ENCODE measurements at regions not wholly inside any gene's neighbourhood (a gene's known extent, or its start where the extent isn't known, plus 50 kb on each side); places are given as distances from the start of the nearest gene placed in this dataset.

DNA sequence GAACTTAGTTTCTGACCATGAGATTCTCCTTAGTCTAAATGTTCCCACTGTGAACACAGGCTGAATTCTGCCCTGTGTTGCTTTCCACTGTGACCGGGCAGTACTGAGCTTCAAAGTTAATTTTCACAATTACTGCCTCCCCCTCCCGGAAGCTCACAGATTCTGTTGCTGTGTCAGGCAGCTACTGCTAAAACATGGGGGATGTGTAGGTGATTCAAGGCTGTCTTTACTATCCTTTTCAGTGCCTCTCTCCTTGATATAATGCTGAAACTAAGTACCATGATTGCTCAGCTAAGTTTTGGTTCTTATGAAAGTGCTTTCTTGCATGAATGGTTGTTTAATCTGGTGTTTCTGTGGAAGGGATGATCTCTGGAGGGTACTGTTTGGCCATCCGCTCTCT, 428.3 kb upstream of the NOVA1 start:
- TF ChIP-seq MZF1 (tag by site-specific recombination; IDR thresholded peaks at IDR 0.05; ENCODE audit: borderline replicate concordance) (no peak), MYNN (tag by site-specific recombination; IDR thresholded peaks at IDR 0.05; ENCODE audit: borderline replicate concordance) (no peak), ZNF571 (tag by site-specific recombination; IDR thresholded peaks at IDR 0.05) (no peak), ZNF133 (tag by site-specific recombination; IDR thresholded peaks at IDR 0.05) (no peak), PRDM1 (tag by site-specific recombination; IDR thresholded peaks at IDR 0.05) (no peak)
- TF ChIP-seq, protein P1, sequence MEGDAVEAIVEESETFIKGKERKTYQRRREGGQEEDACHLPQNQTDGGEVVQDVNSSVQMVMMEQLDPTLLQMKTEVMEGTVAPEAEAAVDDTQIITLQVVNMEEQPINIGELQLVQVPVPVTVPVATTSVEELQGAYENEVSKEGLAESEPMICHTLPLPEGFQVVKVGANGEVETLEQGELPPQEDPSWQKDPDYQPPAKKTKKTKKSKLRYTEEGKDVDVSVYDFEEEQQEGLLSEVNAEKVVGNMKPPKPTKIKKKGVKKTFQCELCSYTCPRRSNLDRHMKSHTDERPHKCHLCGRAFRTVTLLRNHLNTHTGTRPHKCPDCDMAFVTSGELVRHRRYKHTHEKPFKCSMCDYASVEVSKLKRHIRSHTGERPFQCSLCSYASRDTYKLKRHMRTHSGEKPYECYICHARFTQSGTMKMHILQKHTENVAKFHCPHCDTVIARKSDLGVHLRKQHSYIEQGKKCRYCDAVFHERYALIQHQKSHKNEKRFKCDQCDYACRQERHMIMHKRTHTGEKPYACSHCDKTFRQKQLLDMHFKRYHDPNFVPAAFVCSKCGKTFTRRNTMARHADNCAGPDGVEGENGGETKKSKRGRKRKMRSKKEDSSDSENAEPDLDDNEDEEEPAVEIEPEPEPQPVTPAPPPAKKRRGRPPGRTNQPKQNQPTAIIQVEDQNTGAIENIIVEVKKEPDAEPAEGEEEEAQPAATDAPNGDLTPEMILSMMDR (tag by site-specific recombination; IDR thresholded peaks at IDR 0.05) = no peak
- TF ChIP-seq, protein P2, sequence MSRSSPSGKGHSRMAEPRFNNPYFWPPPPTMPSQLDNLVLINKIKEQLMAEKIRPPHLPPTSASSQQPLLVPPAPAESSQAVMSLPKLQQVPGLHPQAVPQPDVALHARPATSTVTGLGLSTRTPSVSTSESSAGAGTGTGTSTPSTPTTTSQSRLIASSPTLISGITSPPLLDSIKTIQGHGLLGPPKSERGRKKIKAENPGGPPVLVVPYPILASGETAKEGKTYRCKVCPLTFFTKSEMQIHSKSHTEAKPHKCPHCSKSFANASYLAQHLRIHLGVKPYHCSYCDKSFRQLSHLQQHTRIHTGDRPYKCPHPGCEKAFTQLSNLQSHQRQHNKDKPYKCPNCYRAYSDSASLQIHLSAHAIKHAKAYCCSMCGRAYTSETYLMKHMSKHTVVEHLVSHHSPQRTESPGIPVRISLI (tag by site-specific recombination; IDR thresholded peaks at IDR 0.05) = no peak
- TF ChIP-seq, protein P3, sequence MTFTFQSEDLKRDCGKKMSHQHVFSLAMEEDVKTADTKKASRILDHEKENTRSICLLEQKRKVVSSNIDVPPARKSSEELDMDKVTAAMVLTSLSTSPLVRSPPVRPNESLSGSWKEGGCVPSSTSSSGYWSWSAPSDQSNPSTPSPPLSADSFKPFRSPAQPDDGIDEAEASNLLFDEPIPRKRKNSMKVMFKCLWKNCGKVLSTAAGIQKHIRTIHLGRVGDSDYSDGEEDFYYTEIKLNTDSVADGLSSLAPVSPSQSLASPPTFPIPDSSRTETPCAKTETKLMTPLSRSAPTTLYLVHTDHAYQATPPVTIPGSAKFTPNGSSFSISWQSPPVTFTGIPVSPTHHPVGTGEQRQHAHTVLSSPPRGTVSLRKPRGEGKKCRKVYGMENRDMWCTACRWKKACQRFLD (tag by site-specific recombination; IDR thresholded peaks at IDR 0.05) = no peak
- TF ChIP-seq, protein P4, sequence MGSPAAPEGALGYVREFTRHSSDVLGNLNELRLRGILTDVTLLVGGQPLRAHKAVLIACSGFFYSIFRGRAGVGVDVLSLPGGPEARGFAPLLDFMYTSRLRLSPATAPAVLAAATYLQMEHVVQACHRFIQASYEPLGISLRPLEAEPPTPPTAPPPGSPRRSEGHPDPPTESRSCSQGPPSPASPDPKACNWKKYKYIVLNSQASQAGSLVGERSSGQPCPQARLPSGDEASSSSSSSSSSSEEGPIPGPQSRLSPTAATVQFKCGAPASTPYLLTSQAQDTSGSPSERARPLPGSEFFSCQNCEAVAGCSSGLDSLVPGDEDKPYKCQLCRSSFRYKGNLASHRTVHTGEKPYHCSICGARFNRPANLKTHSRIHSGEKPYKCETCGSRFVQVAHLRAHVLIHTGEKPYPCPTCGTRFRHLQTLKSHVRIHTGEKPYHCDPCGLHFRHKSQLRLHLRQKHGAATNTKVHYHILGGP (tag by site-specific recombination; IDR thresholded peaks at IDR 0.05) = no peak

All from HEK293 (cell line).